Thyroid gland (tissue), 4 donors: ENCODE measurements at regions not wholly inside any gene's neighbourhood (a gene's known extent, or its start where the extent isn't known, plus 50 kb on each side); places are given as distances from the start of the nearest gene placed in this dataset.

ENCODE experiments used
- CTCF ChIP-seq, 6 experiments: fragments of 200-600 bp in 3 of 6; fragments of 450-650 bp in 3 of 6; sonication (generic) in 3 of 6; IDR thresholded peaks; one replicate each; pipeline ENCODE4 v1.5.1; 2016 to 2019; ENCODE audit warnings: antibody characterized with exemption in 6 of 6, mild to moderate bottlenecking in 2 of 6, inconsistent platforms in 1 of 6, moderate library complexity in 1 of 6
- POLR2A ChIP-seq, 2 donors: fragments of 450-650 bp; IDR thresholded peaks; one replicate each; pipeline ENCODE4 v1.6.1; 2017; ENCODE audit warnings: antibody characterized with exemption in 2 of 2, mild to moderate bottlenecking in 2 of 2, moderate library complexity in 1 of 2

- TF ChIP-seq POLR2A (IDR thresholded peaks at IDR 0.05) = no peak
- TF ChIP-seq CTCF (IDR thresholded peaks at IDR 0.05) = no peak
Measured at GRCh38 chr7:4449263-4449662, 232.8 kb upstream of the FOXK1 start.
